Uterus (tissue), 3 donors: ENCODE measurements at regions not wholly inside any gene's neighbourhood (a gene's known extent, or its start where the extent isn't known, plus 50 kb on each side); places are given as distances from the start of the nearest gene placed in this dataset. TPM values are rescaled to one million over a fixed set of nuclear protein-coding genes. Genes with fewer than 3 reads are reported as not detected.

ENCODE experiments used
- DNase-seq, 2 donors: peaks; one replicate each; pipeline ENCODE4 v3.0.0-alpha.2; 2019 to 2020
- H3K27ac ChIP-seq, 2 donors: fragments of 200-600 bp; sonication (generic); 1 replicate in 1 of 2; 2 replicates in 1 of 2; pipeline ENCODE4 v1.5.1; 2016 to 2018
- H3K27me3 ChIP-seq, 2 donors: fragments of 200-600 bp; sonication (generic); one replicate each; pipeline ENCODE4 v1.5.1; 2018 to 2019; ENCODE audit warnings: control low read depth in 1 of 2
- H3K36me3 ChIP-seq, 2 donors: fragments of 200-600 bp; sonication (generic); one replicate each; pipeline ENCODE4 v1.5.1; 2019; ENCODE audit warnings: control low read depth in 1 of 2
- H3K4me1 ChIP-seq, 2 donors: fragments of 200-600 bp; sonication (generic); one replicate each; pipeline ENCODE4 v1.5.1; 2018 to 2019; ENCODE audit warnings: control low read depth in 1 of 2
- H3K4me3 ChIP-seq, 2 donors: fragments of 200-600 bp; sonication (generic); 1 replicate in 1 of 2; 2 replicates in 1 of 2; pipeline ENCODE4 v1.5.1; 2018 to 2019; ENCODE audit warnings: mild to moderate bottlenecking in 1 of 2
- H3K9me3 ChIP-seq, 2 donors: fragments of 200-600 bp; sonication (generic); one replicate each; pipeline ENCODE4 v1.5.1; 2019; ENCODE audit warnings: control low read depth in 1 of 2
- POLR2A ChIP-seq, 2 donors: fragments of 450-650 bp; IDR thresholded peaks; one replicate each; pipeline ENCODE4 v1.6.1; 2016; ENCODE audit warnings: antibody characterized with exemption in 2 of 2, mild to moderate bottlenecking in 1 of 2, moderate library complexity in 1 of 2
- intact Hi-C: fragments of 100-400 bp; cut with DNase I; formaldehyde crosslinking; loops from one replicate; pipeline ENCODE4 v1.15.1; 2023; ENCODE audit warnings: low total_unique reads
- small RNA-seq: library from RNA; depleted of rRNA; stranded (forward); fragments of <200 nt; gene quantifications from one replicate; pipeline ENCODE3, GENCODE V24; 2016
- TF ChIP-seq, protein P1 (sequence below), 4 experiments: fragments of 200-600 bp in 2 of 4; fragments of 450-650 bp in 2 of 4; sonication (generic) in 2 of 4; IDR thresholded peaks; one replicate each; pipeline ENCODE4 v1.5.1; 2016 to 2019; ENCODE audit warnings: antibody characterized with exemption in 4 of 4, mild to moderate bottlenecking in 2 of 4, moderate library complexity in 1 of 4
- donor health status: DM: yes; HTN: yes; CAD: no.

DNA sequence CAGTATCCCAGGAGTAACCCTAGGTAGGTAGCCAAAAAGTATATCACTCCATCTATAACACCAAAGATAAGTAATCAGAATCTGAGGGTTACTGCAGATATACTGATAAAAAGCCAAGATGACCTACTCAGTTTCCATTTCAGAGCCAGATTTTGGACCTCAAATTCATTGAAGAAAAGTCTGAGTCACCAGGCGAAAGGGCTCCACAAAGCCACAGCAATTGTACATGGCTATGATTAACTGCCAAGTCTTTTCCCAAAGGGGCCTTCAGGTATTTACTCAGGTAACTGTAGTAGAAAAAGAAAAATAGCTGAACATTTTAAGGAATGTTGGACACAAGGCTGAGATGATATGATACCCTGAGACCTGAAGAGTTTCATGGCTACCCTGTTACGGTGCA lies 75.6 kb upstream of the KCNH7 start:
- Histone ChIP-seq H3K4me1 (no peaks in the 10 kb centered on the region), H3K36me3 (no peaks in the 10 kb centered on the region), H3K27ac (no peak overlapping the region), H3K4me3 (no peak overlapping the region), H3K27me3 (no peaks in the 10 kb centered on the region), H3K9me3 (no peaks in the 10 kb centered on the region)
- intact Hi-C loops: no loop called here
- no peak for DNase-seq
- TF ChIP-seq, protein P1, sequence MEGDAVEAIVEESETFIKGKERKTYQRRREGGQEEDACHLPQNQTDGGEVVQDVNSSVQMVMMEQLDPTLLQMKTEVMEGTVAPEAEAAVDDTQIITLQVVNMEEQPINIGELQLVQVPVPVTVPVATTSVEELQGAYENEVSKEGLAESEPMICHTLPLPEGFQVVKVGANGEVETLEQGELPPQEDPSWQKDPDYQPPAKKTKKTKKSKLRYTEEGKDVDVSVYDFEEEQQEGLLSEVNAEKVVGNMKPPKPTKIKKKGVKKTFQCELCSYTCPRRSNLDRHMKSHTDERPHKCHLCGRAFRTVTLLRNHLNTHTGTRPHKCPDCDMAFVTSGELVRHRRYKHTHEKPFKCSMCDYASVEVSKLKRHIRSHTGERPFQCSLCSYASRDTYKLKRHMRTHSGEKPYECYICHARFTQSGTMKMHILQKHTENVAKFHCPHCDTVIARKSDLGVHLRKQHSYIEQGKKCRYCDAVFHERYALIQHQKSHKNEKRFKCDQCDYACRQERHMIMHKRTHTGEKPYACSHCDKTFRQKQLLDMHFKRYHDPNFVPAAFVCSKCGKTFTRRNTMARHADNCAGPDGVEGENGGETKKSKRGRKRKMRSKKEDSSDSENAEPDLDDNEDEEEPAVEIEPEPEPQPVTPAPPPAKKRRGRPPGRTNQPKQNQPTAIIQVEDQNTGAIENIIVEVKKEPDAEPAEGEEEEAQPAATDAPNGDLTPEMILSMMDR (IDR thresholded peaks at IDR 0.05): no peak
- TF ChIP-seq POLR2A (IDR thresholded peaks at IDR 0.05): no peak

DNA sequence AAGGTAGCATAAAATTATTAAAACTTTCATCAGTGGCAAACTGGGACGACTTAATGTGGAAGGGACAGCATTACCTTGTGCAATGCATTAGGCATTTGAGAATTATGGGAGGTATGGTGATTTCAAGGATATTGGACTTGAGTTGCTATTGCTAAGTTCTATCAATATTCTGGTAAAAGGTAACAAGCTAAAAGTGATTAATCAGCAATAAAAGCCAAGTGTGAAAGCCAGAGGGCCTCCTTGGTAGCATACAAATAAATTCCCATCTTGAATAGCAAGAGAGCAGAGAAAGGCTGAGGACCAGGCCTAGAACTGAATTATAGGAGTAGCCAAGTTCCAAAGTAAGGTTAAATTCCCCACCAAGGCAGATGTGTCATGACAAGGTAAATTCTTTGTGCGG lies 74.2 kb upstream of the KCNH7 start:
- Histone ChIP-seq H3K9me3 (no peaks in the 10 kb centered on the region), H3K27me3 (no peaks in the 10 kb centered on the region), H3K36me3 (peaks cover 0 to 3% of the 10 kb centered on the region in 2 donors), H3K4me1 (no peaks in the 10 kb centered on the region), H3K27ac (no peak overlapping the region), H3K4me3 (no peak overlapping the region)
- intact Hi-C loops: no loop called here
- TF ChIP-seq, protein P1 (IDR thresholded peaks at IDR 0.05): no peak
- no peak for TF ChIP-seq POLR2A (IDR thresholded peaks at IDR 0.05)
- no peak for DNase-seq

GRCh38 chr2:162908567-162908966 lies 70.0 kb upstream of the KCNH7 start:
- TF ChIP-seq, protein P1 (IDR thresholded peaks at IDR 0.05): no peak
- TF ChIP-seq POLR2A (IDR thresholded peaks at IDR 0.05): no peak
- peaks cover 0 to 3% of the 10 kb centered on the region in 2 donors for H3K36me3 ChIP-seq
- DNase-seq: no peak
- H3K4me3 ChIP-seq: no peak overlapping the region
- no peak overlapping the region for H3K27ac ChIP-seq
- intact Hi-C loops: no loop called here
- H3K9me3 ChIP-seq: no peaks in the 10 kb centered on the region
- H3K4me1 ChIP-seq: no peaks in the 10 kb centered on the region
- H3K27me3 ChIP-seq: no peaks in the 10 kb centered on the region

DNA sequence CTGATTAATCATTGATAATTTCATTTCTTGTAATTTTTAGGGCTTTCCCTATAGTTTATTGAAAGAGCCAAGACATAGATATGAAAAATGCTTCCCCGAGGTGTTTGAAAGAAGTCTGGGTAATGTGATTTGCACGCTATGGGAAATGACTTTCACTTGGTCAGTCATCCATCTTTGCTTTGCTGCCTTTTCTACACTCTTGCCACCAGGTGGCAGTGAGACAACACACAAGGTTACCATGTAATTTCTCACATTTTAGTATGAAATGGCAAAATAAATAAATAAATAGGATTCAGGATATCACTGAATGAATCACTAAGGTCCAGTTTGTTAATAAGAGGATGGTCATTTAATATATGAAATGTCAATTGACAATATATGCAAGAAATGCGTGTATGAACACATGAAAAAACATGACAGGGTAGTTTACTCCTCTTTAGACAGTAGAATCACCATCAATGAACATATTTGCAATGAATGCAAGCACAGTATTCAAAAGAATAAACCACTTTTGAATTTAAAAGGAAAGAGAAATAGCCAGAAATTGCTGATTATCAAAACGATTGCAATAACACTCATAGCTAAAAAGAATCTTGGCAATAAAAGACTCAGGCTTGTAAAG lies 52.2 kb upstream of the KCNH7 start:
- Histone ChIP-seq H3K36me3 (no peaks in the 10 kb centered on the region), H3K4me3 (no peak overlapping the region), H3K9me3 (no peaks in the 10 kb centered on the region), H3K4me1 (no peaks in the 10 kb centered on the region), H3K27me3 (no peaks in the 10 kb centered on the region), H3K27ac (no peak overlapping the region)
- TF ChIP-seq, protein P1 (IDR thresholded peaks at IDR 0.05): no peak
- no peak for TF ChIP-seq POLR2A (IDR thresholded peaks at IDR 0.05)
- DNase-seq: no peak
- intact Hi-C loops: no loop called here

DNA sequence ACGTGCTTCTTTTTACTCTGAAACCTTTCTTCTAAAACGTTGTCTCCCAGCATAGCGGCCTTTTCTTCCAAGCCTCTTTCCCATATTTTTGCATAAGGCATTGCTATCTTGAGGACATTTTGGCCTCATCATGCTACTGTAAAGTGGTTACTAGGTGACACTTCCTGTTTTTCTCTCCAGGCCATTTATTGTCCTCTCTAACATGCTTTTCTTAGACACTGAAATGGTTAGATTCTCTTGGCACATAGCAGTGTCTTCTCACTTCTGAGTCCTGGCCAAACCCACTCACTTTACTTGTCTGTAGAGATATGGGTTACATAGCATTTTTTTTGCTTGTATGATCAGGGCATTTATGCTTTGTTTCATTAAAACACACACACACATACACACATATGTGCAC lies 50.1 kb upstream of the KCNH7 start:
- H3K9me3 ChIP-seq: no peaks in the 10 kb centered on the region
- H3K36me3 ChIP-seq: no peaks in the 10 kb centered on the region
- TF ChIP-seq POLR2A (IDR thresholded peaks at IDR 0.05): no peak
- TF ChIP-seq, protein P1 (IDR thresholded peaks at IDR 0.05): no peak
- intact Hi-C loops: no loop called here
- H3K27ac ChIP-seq: no peak overlapping the region
- no peaks in the 10 kb centered on the region for H3K4me1 ChIP-seq
- H3K27me3 ChIP-seq: no peaks in the 10 kb centered on the region
- no peak for DNase-seq
- no peak overlapping the region for H3K4me3 ChIP-seq

Small RNA genes lying in the stretch of these regions (small RNA-seq; reads per million reads assigned to genes)
- not detected for gene RNU6-627P
